A673 (cell line): ENCODE measurements at regions not wholly inside any gene's neighbourhood (a gene's known extent, or its start where the extent isn't known, plus 50 kb on each side); places are given as distances from the start of the nearest gene placed in this dataset.

Source experiments
- BruUV-seq: library from RNA; stranded (reverse); fragments of 400-500 nt; replicated peaks from 2 replicates; lab custom pipeline; 2021; lab: Mats Ljungman, UMichigan
- CTCF ChIA-PET: fragments of 300-600 bp; sonication (Branson Sonifier 250); formaldehyde crosslinking; loops from one replicate; lab custom pipeline; 2022; ENCODE audit warnings: antibody characterized with exemption; lab: Charles Lee
- POLR2A ChIA-PET: fragments of 300-600 bp; sonication (Branson Sonifier 250); formaldehyde crosslinking; loops from one replicate; lab custom pipeline; 2022; ENCODE audit warnings: antibody characterized with exemption; ENCODE audit not compliant: low non-redundant PET; lab: Charles Lee
- DNase-seq: peaks from one replicate; pipeline ENCODE4 v3.0.0-alpha.2; 2015; ENCODE audit warnings: low spot score
- H3K27ac ChIP-seq: fragments of 200-600 bp; sonication (generic); 2 replicates; pipeline ENCODE4 v1.5.1; 2016; ENCODE audit warnings: mixed run types, low read depth, mild to moderate bottlenecking, mixed read lengths, antibody characterized with exemption, low read length; ENCODE audit not compliant: poor library complexity, severe bottlenecking
- H3K27me3 ChIP-seq: fragments of 200-600 bp; sonication (generic); replicated peaks from 2 replicates; pipeline ENCODE4 v1.6.1; 2017; ENCODE audit warnings: mixed run types, low read depth, mild to moderate bottlenecking, mixed read lengths, antibody characterized with exemption, low read length; ENCODE audit not compliant: insufficient read depth, poor library complexity
- H3K36me3 ChIP-seq: fragments of 200-600 bp; sonication (generic); 2 replicates; pipeline ENCODE4 v1.6.1; 2016; ENCODE audit warnings: mixed run types, mild to moderate bottlenecking, mixed read lengths, antibody characterized with exemption, low read length; ENCODE audit not compliant: insufficient read depth, poor library complexity, severe bottlenecking
- H3K4me1 ChIP-seq: fragments of 200-600 bp; sonication (generic); 2 replicates; pipeline ENCODE4 v1.6.1; 2017; ENCODE audit warnings: mixed run types, mild to moderate bottlenecking, mixed read lengths, antibody characterized with exemption, low read length; ENCODE audit not compliant: insufficient read depth, poor library complexity, severe bottlenecking
- H3K4me3 ChIP-seq: fragments of 200-600 bp; sonication (generic); 2 replicates; pipeline ENCODE4 v1.5.1; 2016; ENCODE audit warnings: low read depth, mixed run types, mild to moderate bottlenecking, mixed read lengths, low read length; ENCODE audit not compliant: poor library complexity, severe bottlenecking
- H3K9me3 ChIP-seq: fragments of 200-600 bp; sonication (generic); 2 replicates; pipeline ENCODE4 v1.6.1; 2016; ENCODE audit warnings: mixed run types, low read depth, mild to moderate bottlenecking, mixed read lengths, antibody characterized with exemption, low read length; ENCODE audit not compliant: poor library complexity, severe bottlenecking
- CTCF ChIP-seq: fragments of 300-800, 200-600 bp; sonication (generic); conservative IDR thresholded peaks from 2 replicates; pipeline ENCODE4 v1.5.1; 2017; ENCODE audit warnings: low read depth, mild to moderate bottlenecking, antibody characterized with exemption, low read length, moderate library complexity, mixed read lengths
- EZH2 ChIP-seq: fragments of 200-600 bp; sonication (generic); IDR thresholded peaks from 2 replicates; pipeline ENCODE4 v1.6.1; 2017; ENCODE audit warnings: borderline replicate concordance, low read depth, mild to moderate bottlenecking, mixed read lengths, antibody characterized with exemption, low read length; ENCODE audit not compliant: poor library complexity, severe bottlenecking
- intact Hi-C: fragments of 100-400 bp; cut with micrococcal nuclease; formaldehyde crosslinking; loops from one replicate; pipeline ENCODE4 v1.10.0; 2022; ENCODE audit not compliant: unreplicated experiment

- BruUV-seq = no TSS peak
- CTCF ChIA-PET = no interaction called here
- intact Hi-C loops = no loop called here
- Histone ChIP-seq H3K9me3 (no peaks in the 10 kb centered on the region), H3K27me3 (no peaks in the 10 kb centered on the region), H3K4me3 (no peak overlapping the region), H3K36me3 (no peaks in the 10 kb centered on the region), H3K27ac (no peak overlapping the region), H3K4me1 (no peaks in the 10 kb centered on the region)
- DNase-seq = no peak
- POLR2A ChIA-PET = no interaction called here
- no peak for TF ChIP-seq EZH2
- TF ChIP-seq CTCF = no peak
These were observed 57.0 kb upstream of the MSN start for GRCh38 chrX:65610481-65610880.

GRCh38 chrX:65610040-65610439 is 57.4 kb upstream of the MSN start:
- peak; percentile 40 for DNase-seq
- Histone ChIP-seq H3K4me1 (no peaks in the 10 kb centered on the region), H3K36me3 (no peaks in the 10 kb centered on the region), H3K4me3 (no peak overlapping the region), H3K27ac (no peak overlapping the region), H3K27me3 (no peaks in the 10 kb centered on the region), H3K9me3 (no peaks in the 10 kb centered on the region)
- TF ChIP-seq EZH2 (no peak), CTCF (no peak)
- no TSS peak for BruUV-seq
- intact Hi-C loops = no loop called here
- CTCF ChIA-PET = no interaction called here
- POLR2A ChIA-PET = no interaction called here

GRCh38 chrX:65609237-65609636 is 58.2 kb upstream of the MSN start:
- ChIA-PET CTCF (no interaction called here), POLR2A (no interaction called here)
- no peaks in the 10 kb centered on the region for H3K36me3 ChIP-seq
- BruUV-seq = no TSS peak
- no peak for DNase-seq
- no peak for TF ChIP-seq EZH2
- no peak for TF ChIP-seq CTCF
- no peaks in the 10 kb centered on the region for H3K4me1 ChIP-seq
- H3K9me3 ChIP-seq = no peaks in the 10 kb centered on the region
- H3K27ac ChIP-seq = no peak overlapping the region
- intact Hi-C loops = no loop called here
- no peaks in the 10 kb centered on the region for H3K27me3 ChIP-seq
- no peak overlapping the region for H3K4me3 ChIP-seq
